CD4-positive, alpha-beta T cell treated with Interleukin-21 for 1 hour (primary cell): ENCODE measurements at regions not wholly inside any gene's neighbourhood (a gene's known extent, or its start where the extent isn't known, plus 50 kb on each side); places are given as distances from the start of the nearest gene placed in this dataset.
"Not testable (repeated sequence)": the region's sequence is repeated elsewhere in the genome, so short reads cannot be mapped to it uniquely, and the experiment has no call there.

Experiments used
- DNase-seq: peaks from one replicate; pipeline ENCODE4 v3.0.0-alpha.2; 2020

- no peak for DNase-seq
These were observed 944.8 kb downstream of the DNAH5 start for GRCh38 chr5:12999667-13000066.

GRCh38 chr5:12985142-12985541 is 959.3 kb downstream of the DNAH5 start:
- no peak for DNase-seq

DNA sequence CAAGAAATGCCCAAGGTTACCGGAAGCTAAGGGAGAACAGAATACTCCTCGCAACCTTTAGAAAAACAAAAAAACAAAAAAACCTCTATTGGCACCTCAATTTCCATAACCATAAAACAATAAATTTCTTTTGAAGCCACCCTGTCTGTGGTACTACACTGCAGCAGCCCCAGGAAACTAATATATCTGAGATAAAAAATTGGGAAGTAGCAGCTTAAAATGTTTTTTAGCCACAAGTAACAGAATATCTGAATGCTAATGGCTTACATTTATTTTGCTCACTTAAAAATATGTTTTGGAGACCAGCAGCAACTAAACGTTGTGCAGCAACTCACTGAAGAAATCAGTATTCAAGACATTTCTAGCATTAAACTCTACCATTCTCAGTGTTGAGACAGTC is 969.6 kb downstream of the DNAH5 start:
- no peak for DNase-seq

DNA sequence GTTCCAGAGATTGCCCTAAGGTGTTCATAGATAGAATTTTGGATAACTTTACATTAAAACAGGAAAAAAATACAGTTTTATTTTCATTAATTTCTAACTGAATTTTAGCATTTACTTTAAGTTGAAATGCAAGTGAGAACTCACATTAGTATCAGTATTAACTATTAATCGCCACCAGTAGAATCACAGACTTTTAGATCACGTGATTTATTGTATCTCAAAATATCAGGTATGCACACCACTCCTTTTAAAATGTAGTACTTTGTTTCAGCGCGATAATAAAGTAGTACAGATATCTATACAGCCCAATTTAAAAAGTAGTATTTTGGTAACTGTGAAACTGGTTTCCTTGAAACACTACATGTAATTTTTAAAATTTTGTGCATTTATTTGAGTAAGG is 978.7 kb downstream of the DNAH5 start:
- no peak for DNase-seq

GRCh38 chr5:12959713-12960112 is 984.8 kb downstream of the DNAH5 start:
- DNase-seq, result no peak

DNA sequence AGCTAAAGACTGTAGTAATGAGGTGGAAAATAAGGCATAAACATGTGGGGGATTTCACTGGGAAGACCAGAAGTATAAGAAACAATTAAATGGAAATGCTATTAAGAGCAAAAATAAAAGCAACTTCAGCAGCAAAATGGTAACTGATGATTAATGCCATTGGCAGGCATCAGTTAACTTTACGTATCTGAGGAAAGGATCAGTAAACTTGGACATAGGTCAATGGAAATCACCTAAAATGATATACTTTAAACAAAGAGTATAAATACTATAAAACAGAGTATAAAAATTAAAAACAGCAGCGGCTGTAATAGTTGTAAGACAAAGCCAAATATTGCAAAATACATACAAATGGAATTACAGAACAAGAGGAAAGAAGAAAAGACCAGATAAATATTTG is 992.1 kb downstream of the DNAH5 start:
- no peak for DNase-seq

- DNase-seq, result no peak
These were observed 992.6 kb downstream of the DNAH5 start for GRCh38 chr5:12951846-12952245.

DNA sequence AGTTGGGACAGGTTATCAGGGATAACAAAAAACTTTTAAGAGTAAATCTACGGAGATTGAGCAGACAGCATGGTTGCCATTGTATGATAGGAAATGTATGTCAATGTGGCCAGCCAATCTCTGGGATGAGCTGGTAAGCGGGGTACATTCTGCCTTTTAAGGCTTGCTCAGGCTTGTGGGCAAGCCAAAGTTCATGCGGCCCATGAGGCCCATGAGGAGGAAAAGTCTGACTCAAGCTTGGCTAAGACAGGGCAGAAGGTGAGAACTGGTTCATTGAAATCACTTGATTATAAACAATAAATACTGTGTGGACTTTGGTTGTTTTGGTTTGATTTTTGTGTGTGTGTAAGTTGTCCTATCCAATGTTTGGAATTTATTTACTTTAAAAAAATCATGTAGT is 997.1 kb downstream of the DNAH5 start:
- no peak for DNase-seq

GRCh38 chr5:12945477-12945876 is 999.0 kb downstream of the DNAH5 start:
- DNase-seq, result not testable (repeated sequence)

DNA sequence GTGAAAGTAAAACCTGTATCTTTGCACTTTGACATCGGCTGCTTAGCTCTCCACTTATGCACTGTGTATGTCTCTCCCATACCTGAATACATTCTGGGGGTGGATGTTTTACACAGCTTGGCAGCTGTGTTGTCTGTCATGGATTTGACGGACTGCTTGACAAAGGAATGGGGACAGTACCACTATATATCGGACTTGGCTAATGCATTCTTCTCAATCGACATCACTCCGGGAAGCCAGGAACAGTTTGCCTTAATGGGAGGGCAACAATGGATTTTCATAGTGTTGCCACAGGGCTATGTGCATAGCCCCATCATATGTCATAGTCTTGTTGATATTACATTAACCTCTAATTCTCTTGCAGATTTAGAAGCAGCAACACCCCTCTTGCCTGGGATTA is 1008.3 kb downstream of the DNAH5 start:
- DNase-seq, result no peak

- DNase-seq, result no peak
These were observed 1009.8 kb downstream of the DNAH5 start for GRCh38 chr5:12934722-12935121.

- no peak for DNase-seq
These were observed 1016.3 kb upstream of the CTNND2 start for GRCh38 chr5:12920527-12920926.

DNA sequence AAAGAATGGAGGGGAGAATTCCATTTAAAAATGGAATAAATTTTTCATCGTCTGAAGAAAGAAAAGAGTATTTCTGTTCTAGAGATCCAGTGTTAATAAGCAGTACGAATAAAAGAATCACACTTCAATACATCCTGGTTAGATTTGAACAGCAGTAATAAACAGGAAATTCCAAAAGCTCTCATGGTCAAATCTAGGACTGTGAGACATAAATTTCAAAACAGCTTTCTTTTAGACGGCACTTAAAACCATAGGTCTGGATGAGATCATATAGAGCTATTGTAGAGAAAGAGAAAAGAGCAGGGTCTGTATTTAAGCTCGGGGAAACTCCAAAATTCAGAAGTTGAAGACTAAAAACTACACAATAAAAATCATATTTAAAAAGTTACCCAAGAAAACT is 1006.9 kb upstream of the CTNND2 start:
- no peak for DNase-seq

- no peak for DNase-seq
These were observed 1006.4 kb upstream of the CTNND2 start for GRCh38 chr5:12910641-12911040.

DNA sequence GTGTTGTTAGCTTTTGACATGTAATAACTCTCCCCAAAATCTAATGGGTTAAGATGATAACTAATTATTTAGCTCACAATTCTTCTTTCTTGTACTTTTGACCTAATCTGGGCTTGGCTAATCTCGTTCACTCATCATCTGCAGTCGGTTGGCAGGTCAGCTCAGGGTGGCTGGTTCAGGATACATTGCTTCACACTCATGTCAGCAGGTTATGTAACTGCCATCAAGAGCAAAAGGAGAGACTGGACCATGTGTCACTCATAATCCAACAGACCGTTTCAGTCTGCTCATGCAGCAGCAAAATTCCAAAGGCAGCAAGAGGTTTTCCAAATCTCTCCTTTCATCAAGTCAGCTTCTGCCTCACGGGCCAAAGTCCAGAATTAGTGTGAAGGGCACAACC is 998.4 kb upstream of the CTNND2 start:
- DNase-seq, result no peak

GRCh38 chr5:12901696-12902095 is 997.5 kb upstream of the CTNND2 start:
- no peak for DNase-seq

GRCh38 chr5:12896086-12896485 is 991.8 kb upstream of the CTNND2 start:
- DNase-seq, result no peak

GRCh38 chr5:12885018-12885417 is 980.8 kb upstream of the CTNND2 start:
- no peak for DNase-seq

GRCh38 chr5:12883395-12883794 is 979.1 kb upstream of the CTNND2 start:
- no peak for DNase-seq

- peak; percentile 2 for DNase-seq
These were observed 972.5 kb upstream of the CTNND2 start for GRCh38 chr5:12876541-12877298.

DNA sequence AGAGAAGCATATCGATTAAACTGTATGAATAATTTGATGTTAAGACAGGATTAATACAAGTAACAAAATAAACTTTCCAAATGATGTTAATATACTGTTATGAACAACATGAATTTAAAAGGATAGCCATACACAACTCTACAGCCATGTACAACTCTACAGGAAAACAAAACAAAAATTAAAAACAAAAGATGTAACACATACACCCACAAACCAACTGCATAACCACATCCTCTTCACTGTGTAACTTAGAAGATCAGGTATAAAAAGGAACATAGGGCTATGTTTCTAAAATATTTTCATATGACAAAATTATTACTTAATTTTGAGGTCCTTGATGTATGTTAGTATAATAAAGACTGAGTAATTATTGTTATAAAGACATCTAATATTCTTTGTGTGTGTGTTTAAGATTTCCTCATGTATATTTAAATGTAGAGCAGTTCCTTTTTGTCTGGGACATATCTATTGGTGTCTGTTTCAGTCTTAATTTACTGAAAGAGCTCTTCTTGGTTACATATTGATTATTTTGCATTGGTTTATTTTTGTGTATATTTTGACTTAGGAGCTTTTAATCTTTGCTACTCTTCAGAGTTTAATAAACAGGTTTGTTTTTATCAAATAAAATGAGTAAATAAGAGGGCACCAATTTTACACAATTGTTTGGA is 966.8 kb upstream of the CTNND2 start:
- DNase-seq, result peak; percentile 16

GRCh38 chr5:12865529-12865928 is 961.3 kb upstream of the CTNND2 start:
- DNase-seq, result no peak

- DNase-seq, result no peak
These were observed 957.8 kb upstream of the CTNND2 start for GRCh38 chr5:12861886-12862654.

DNA sequence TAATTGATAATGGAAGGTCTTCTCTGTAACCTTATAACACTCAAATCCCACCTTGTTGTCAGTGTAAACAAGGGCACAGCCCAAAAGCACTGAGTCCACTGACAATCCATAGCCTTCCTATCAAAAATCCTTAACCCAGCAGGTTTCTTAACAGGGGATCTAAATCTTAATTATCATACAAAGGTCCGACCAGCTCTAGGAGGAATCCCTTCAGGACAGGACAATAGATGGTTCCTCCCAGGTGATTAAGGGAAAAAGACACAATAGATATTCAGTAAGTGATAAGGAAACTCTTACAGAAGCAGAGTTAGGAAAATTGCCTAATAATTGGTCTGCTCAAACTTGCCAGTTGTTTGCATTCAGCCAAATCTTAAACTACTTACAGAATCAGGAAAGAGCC is 951.9 kb upstream of the CTNND2 start:
- DNase-seq, result not testable (repeated sequence)
